Mucosa of rectum (tissue), 2 donors: ENCODE measurements at regions not wholly inside any gene's neighbourhood (a gene's known extent, or its start where the extent isn't known, plus 50 kb on each side); places are given as distances from the start of the nearest gene placed in this dataset.

Experiments used
- H3K27ac ChIP-seq, 2 donors: one replicate each; pipeline ENCODE4 v1.7.0; 2013; ENCODE audit warnings: inconsistent platforms in 2 of 2, low read depth in 2 of 2, low read length in 2 of 2
- H3K27me3 ChIP-seq, 2 donors: one replicate each; pipeline ENCODE4 v1.7.0; 2013; ENCODE audit warnings: low read length in 2 of 2; ENCODE audit not compliant: control insufficient read depth in 2 of 2, insufficient read depth in 2 of 2
- H3K36me3 ChIP-seq, 2 donors: one replicate each; pipeline ENCODE4 v1.7.0; 2013; ENCODE audit warnings: low read length in 2 of 2; ENCODE audit not compliant: control insufficient read depth in 2 of 2, insufficient read depth in 2 of 2
- H3K4me1 ChIP-seq, 2 donors: one replicate each; pipeline ENCODE4 v1.7.0; 2013; ENCODE audit warnings: low read length in 2 of 2, mild to moderate bottlenecking in 1 of 2; ENCODE audit not compliant: control insufficient read depth in 2 of 2, insufficient read depth in 2 of 2
- H3K4me3 ChIP-seq, 2 donors: one replicate each; pipeline ENCODE4 v1.7.0; 2013; ENCODE audit warnings: low read length in 2 of 2
- H3K9ac ChIP-seq, 2 donors: one replicate each; pipeline ENCODE4 v1.7.0; 2013; ENCODE audit warnings: low read length in 2 of 2, low read depth in 1 of 2, mild to moderate bottlenecking in 1 of 2
- H3K9me3 ChIP-seq, 2 donors: one replicate each; pipeline ENCODE4 v1.7.0; 2013; ENCODE audit warnings: low read length in 2 of 2; ENCODE audit not compliant: control insufficient read depth in 2 of 2
- donor health status: healthy.
- donor health status: Normal muscosa, but diverticular disease.

DNA sequence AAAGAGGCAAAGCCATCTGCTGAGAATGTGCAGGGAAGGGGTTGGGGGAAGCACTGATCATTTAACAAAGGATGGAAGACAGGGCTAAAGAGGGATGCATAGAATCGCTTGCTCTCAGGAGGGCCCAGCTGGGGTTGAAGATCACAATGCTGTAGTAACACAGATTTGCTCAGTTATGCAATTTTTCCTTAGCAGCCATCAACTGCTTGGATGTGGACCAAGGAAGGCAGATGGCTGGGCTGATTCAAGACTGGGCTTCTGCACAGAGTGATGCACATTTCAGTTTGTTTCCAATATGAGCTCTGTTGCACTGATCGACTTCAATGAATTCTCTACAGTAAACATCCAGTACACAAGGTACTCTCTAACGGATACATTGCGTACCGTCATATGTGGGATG lies 127.8 kb upstream of the TBL1X start:
- H3K36me3 ChIP-seq, result no peaks in the 10 kb centered on the region
- H3K9ac ChIP-seq, result no peak overlapping the region
- H3K9me3 ChIP-seq, result no peaks in the 10 kb centered on the region
- H3K27ac ChIP-seq, result no peak overlapping the region
- H3K4me3 ChIP-seq, result no peak overlapping the region
- peaks cover 7 to 9% of the 10 kb centered on the region in 2 donors for H3K4me1 ChIP-seq
- no peaks in the 10 kb centered on the region for H3K27me3 ChIP-seq

GRCh38 chrX:9338986-9339385 lies 125.9 kb upstream of the TBL1X start:
- H3K9me3 ChIP-seq, result no peaks in the 10 kb centered on the region
- H3K4me1 ChIP-seq, result peaks cover 7 to 13% of the 10 kb centered on the region in 2 donors
- no peaks in the 10 kb centered on the region for H3K27me3 ChIP-seq
- H3K4me3 ChIP-seq, result no peak overlapping the region
- H3K27ac ChIP-seq, result no peak overlapping the region
- H3K9ac ChIP-seq, result no peak overlapping the region
- no peaks in the 10 kb centered on the region for H3K36me3 ChIP-seq

DNA sequence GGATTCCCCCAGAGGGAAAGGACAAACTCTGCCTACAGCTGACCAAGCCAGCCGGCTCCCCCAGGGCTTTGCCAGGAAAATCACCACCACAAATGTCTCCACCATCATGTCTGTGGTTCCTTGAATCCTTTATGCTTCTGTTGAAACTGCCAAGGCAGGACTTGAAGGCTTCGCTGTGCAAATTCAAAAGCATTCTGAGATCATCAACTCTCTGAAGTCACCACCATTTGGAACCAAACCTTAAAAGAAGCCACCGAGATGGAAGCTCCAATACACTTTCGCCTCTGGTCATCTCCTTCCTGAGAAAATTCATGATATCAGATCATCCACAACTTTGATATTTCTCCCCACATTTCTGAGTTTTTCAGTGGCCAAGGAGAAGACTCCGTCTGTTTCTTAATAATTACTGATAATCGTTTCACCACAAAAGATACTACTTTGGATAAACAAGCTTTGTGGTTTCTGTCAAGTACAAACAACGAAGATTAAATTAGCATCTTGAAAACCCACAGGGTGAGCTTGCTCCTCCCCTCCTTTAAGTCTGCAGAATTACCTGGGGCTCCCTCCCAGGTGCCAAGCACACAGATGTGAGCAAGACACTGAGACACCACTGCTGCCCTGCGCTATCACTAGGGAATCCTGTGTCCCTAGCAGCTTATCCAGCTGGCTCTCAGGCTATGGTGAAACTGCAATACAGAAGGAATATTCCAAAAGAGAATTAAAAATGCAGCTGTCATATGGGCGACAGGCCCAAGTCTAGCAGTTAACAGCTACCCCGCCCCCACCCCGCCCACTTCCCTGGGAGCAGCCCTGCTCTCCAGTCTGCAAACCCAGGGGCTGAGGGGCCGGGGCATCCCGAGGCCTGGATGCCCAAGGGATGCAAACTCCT lies 125.0 kb upstream of the TBL1X start:
- Histone ChIP-seq H3K9me3 (no peaks in the 10 kb centered on the region), H3K27me3 (no peaks in the 10 kb centered on the region), H3K36me3 (no peaks in the 10 kb centered on the region), H3K27ac (peak overlapping the region; percentile 41 to 82), H3K4me3 (no peak overlapping the region), H3K4me1 (peaks cover 7 to 13% of the 10 kb centered on the region in 2 donors), H3K9ac (no peak overlapping the region)

DNA sequence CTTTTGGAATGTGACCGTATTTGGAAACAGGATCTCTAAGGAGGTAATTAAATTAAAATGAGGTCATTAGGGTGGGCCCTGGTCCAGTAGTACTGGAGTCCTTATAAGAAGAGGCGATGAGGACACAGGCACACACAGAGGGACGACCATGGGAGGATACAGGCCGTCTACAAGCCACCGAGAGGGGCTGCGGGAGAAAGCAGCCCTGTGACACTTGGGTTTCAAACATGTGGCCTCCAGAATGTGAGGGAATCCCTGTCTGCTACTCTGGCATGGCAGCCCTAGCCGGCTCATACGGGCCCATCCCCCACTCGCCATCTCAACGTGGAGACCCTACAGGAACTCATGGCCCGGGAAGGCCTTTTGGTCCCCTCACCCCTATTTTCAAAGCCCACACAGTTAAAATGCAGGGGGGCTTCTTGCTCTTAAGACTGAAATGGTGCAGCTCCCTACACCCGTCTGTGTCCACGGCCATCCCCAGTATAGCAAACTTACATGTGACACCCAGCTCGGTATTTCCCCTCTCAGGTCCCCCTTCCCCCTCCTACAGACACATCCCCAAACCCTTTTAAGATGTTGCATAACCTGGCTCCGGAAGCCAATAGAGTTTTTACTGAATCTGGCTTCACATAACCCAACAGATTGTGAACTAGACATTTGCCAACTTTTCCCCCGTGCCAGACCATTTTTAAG lies 124.1 kb upstream of the TBL1X start:
- Histone ChIP-seq H3K27me3 (no peaks in the 10 kb centered on the region), H3K27ac (peak overlapping the region; percentile 71 to 82), H3K9me3 (no peaks in the 10 kb centered on the region), H3K36me3 (no peaks in the 10 kb centered on the region), H3K4me1 (peaks cover 7 to 13% of the 10 kb centered on the region in 2 donors), H3K9ac (peak overlapping the region in 1 of 2 donors; percentile 56), H3K4me3 (peak overlapping the region in 1 of 2 donors; percentile 59)

DNA sequence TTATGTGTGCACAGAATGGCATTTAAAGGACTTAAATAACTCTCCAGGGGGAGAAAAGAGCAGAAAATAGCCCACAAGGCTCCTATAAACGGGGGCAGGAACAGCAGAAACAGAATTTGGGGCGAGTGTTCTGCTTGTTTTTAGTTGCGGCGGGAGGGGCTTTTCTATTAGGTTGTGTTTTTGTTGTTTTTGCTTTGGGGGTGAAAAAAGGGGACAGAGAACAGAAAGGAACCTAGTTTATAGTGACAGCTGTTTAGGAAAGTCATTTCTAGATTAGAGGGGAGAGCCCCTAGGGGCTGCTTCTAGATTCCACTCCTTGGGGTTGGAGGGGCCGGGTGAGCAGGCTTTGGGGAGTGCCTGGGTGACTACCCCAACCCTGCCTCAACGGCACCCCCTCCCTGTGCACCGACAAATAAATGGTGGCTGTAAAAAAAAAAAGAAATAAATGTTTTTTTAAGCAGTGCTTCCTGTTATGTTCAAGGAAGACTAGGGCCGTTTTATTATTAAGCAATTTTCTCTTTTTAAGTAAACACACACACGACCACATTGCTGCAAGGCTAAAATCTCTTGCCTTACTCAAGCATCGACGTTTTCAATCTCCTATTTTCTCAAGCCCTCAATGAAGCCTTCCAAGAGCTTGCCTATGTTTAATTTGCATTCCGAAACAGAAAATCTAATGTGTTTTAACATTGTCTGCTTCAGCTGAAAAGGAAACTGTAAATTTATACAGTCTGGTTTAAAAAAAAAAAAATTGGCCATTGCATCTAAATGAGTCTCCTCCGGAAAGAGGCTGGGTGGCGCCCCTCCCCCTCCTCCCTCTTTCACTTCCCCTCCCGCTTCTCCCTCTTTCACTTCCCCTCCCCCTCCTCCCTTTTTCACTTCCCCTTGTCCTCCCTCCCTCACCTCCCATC lies 123.3 kb upstream of the TBL1X start:
- Histone ChIP-seq H3K4me1 (peaks cover 7 to 13% of the 10 kb centered on the region in 2 donors), H3K9ac (peak overlapping the region in 1 of 2 donors; percentile 56), H3K27ac (peak overlapping the region; percentile 71 to 82), H3K4me3 (peak overlapping the region; percentile 51 to 59), H3K27me3 (no peaks in the 10 kb centered on the region), H3K9me3 (no peaks in the 10 kb centered on the region), H3K36me3 (no peaks in the 10 kb centered on the region)

DNA sequence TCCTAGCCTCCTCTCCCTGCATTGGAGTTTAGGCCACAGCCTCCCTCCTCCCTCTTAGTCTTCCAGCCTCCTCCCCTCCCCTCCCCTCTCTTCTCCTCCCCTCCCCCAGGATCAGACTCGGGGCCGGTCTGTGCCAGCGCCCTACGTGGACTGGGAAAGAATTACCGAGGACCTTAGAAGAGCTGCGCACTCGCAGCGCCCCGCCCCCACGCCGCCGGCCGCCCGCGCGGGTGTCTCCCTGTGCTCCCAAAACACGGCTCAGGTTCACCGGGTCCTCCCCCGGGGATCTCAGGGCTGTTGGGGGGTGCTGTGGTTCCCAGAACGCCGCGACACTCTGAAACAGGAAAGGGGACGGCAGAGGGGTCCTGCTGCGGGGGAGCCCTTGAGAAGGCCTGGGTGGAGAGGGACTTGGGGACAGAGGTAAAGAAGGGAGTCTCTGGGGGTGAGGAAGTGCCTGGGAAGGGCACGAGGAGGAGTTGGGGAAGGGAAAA lies 122.3 kb upstream of the TBL1X start:
- peak overlapping the region in 1 of 2 donors; percentile 16 for H3K4me3 ChIP-seq
- peak overlapping the region in 1 of 2 donors; percentile 32 for H3K27ac ChIP-seq
- H3K9me3 ChIP-seq, result no peaks in the 10 kb centered on the region
- no peaks in the 10 kb centered on the region for H3K27me3 ChIP-seq
- H3K36me3 ChIP-seq, result no peaks in the 10 kb centered on the region
- H3K4me1 ChIP-seq, result peaks cover 7 to 13% of the 10 kb centered on the region in 2 donors
- no peak overlapping the region for H3K9ac ChIP-seq

GRCh38 chrX:9343971-9344370 lies 120.9 kb upstream of the TBL1X start:
- peaks cover 7 to 13% of the 10 kb centered on the region in 2 donors for H3K4me1 ChIP-seq
- no peaks in the 10 kb centered on the region for H3K36me3 ChIP-seq
- no peaks in the 10 kb centered on the region for H3K27me3 ChIP-seq
- H3K9me3 ChIP-seq, result no peaks in the 10 kb centered on the region
- H3K4me3 ChIP-seq, result no peak overlapping the region
- no peak overlapping the region for H3K27ac ChIP-seq
- no peak overlapping the region for H3K9ac ChIP-seq

DNA sequence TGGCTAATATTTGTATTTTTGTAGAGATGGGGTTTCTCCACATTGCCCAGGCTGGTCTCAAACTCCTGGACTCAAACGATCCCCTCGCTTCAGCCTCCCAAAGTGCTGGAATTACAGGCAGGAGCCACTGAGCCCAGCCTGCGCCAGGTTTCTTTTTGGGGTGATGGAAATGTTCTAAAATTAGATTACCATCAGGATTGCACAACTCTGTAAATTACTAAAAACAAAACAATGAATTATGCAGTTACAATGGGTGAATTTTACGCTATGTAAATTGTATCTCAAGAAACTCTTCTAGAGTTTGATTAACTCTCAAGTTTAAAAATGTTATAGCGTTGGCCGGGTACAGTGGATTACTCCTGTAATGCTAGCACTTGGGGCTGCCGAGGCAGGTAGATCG lies 118.9 kb upstream of the TBL1X start:
- Histone ChIP-seq H3K27ac (no peak overlapping the region), H3K36me3 (no peaks in the 10 kb centered on the region), H3K27me3 (no peaks in the 10 kb centered on the region), H3K4me3 (no peak overlapping the region), H3K9ac (no peak overlapping the region), H3K9me3 (no peaks in the 10 kb centered on the region), H3K4me1 (peaks cover 3 to 8% of the 10 kb centered on the region in 2 donors)

DNA sequence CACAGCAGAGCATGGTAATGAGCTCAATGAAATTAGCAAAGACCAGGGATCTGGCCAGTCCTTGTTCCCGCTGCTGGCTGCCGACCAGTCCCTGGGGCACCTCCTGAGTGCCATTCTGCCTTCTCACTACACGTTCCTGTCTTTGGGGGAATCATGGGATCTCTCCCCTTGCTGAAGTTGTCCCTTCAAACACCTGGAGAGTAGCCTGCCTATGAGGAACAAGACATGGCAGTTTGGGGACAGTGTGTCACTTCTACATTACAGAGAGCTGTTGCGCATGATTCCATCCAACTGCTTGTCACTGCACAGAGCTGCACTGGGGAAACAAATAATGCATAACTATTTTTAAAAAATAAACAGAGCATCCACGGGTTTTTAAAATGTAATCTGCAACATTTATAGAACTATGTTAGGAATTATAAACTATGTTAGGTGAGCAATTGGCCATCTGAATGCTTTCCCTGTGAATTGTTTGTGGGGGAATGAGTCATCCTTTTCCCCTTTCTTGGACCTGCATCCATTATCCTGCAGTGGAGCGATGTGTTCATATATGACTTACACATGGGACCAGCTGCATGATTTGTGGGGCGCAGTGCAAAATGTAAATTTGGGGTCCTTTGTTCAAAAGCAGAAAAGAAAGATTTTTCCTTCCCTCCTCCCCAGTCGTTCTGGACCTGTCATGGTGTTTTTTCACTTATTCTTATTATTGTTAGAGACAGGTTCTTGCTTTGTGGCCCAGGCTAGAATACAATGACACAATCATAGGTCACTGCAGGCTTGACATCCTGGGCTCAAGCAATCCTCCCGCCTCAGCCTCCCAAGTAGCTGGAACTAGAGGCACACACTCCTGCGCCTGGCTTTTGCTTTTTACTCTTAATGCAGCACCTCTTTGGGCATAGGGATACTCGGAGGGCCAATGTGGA lies 115.0 kb upstream of the TBL1X start:
- Histone ChIP-seq H3K4me1 (peaks cover 0 to 5% of the 10 kb centered on the region in 2 donors), H3K27ac (no peak overlapping the region), H3K36me3 (no peaks in the 10 kb centered on the region), H3K9ac (no peak overlapping the region), H3K4me3 (no peak overlapping the region), H3K9me3 (no peaks in the 10 kb centered on the region), H3K27me3 (no peaks in the 10 kb centered on the region)
